ENCODE measurements at regions not wholly inside any gene's neighbourhood (a gene's known extent, or its start where the extent isn't known, plus 50 kb on each side); places are given as distances from the start of the nearest gene placed in this dataset.

- TF ChIP-seq, protein P1, sequence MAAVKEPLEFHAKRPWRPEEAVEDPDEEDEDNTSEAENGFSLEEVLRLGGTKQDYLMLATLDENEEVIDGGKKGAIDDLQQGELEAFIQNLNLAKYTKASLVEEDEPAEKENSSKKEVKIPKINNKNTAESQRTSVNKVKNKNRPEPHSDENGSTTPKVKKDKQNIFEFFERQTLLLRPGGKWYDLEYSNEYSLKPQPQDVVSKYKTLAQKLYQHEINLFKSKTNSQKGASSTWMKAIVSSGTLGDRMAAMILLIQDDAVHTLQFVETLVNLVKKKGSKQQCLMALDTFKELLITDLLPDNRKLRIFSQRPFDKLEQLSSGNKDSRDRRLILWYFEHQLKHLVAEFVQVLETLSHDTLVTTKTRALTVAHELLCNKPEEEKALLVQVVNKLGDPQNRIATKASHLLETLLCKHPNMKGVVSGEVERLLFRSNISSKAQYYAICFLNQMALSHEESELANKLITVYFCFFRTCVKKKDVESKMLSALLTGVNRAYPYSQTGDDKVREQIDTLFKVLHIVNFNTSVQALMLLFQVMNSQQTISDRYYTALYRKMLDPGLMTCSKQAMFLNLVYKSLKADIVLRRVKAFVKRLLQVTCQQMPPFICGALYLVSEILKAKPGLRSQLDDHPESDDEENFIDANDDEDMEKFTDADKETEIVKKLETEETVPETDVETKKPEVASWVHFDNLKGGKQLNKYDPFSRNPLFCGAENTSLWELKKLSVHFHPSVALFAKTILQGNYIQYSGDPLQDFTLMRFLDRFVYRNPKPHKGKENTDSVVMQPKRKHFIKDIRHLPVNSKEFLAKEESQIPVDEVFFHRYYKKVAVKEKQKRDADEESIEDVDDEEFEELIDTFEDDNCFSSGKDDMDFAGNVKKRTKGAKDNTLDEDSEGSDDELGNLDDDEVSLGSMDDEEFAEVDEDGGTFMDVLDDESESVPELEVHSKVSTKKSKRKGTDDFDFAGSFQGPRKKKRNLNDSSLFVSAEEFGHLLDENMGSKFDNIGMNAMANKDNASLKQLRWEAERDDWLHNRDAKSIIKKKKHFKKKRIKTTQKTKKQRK (IDR thresholded peaks at IDR 0.05; ENCODE audit: low read depth, low read length), result no peak
- TF ChIP-seq BCLAF1 (IDR thresholded peaks at IDR 0.05) (no peak), STAT1 (conservative IDR thresholded peaks at IDR 0.05) (no peak)
- TF ChIP-seq, protein P2, sequence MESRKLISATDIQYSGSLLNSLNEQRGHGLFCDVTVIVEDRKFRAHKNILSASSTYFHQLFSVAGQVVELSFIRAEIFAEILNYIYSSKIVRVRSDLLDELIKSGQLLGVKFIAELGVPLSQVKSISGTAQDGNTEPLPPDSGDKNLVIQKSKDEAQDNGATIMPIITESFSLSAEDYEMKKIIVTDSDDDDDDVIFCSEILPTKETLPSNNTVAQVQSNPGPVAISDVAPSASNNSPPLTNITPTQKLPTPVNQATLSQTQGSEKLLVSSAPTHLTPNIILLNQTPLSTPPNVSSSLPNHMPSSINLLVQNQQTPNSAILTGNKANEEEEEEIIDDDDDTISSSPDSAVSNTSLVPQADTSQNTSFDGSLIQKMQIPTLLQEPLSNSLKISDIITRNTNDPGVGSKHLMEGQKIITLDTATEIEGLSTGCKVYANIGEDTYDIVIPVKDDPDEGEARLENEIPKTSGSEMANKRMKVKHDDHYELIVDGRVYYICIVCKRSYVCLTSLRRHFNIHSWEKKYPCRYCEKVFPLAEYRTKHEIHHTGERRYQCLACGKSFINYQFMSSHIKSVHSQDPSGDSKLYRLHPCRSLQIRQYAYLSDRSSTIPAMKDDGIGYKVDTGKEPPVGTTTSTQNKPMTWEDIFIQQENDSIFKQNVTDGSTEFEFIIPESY (IDR thresholded peaks at IDR 0.05), result no peak
Observed at GRCh38 chr11:33980897-33981296, 70.6 kb upstream of the CAPRIN1 start (continued).
